Kidney epithelial cell (primary cell): ENCODE measurements at regions not wholly inside any gene's neighbourhood (a gene's known extent, or its start where the extent isn't known, plus 50 kb on each side); places are given as distances from the start of the nearest gene placed in this dataset.
"Not testable (repeated sequence)": the region's sequence is repeated elsewhere in the genome, so short reads cannot be mapped to it uniquely, and the experiment has no call there.

ENCODE experiments used
- DNase-seq: peaks from one replicate; pipeline ENCODE4 v3.0.0-alpha.2; 2010; ENCODE audit warnings: low read depth
- H3K27me3 ChIP-seq: 2 replicates; pipeline ENCODE4 v1.6.0; 2011; ENCODE audit warnings: low read length; ENCODE audit not compliant: control insufficient read depth, insufficient read depth
- H3K36me3 ChIP-seq: 2 replicates; pipeline ENCODE4 v1.5.1; 2011; ENCODE audit warnings: low read length; ENCODE audit not compliant: control insufficient read depth, insufficient read depth
- H3K4me3 ChIP-seq: 2 replicates; pipeline ENCODE4 v1.5.1; 2011; ENCODE audit warnings: low read depth, mild to moderate bottlenecking, control low read depth, low read length
- TF ChIP-seq, protein P1 (sequence below): IDR thresholded peaks from 2 replicates; pipeline ENCODE4 v1.5.1; 2011; ENCODE audit warnings: mild to moderate bottlenecking, moderate library complexity, low read length, control low read depth, inconsistent platforms; ENCODE audit not compliant: insufficient read depth, poor library complexity, severe bottlenecking

DNA sequence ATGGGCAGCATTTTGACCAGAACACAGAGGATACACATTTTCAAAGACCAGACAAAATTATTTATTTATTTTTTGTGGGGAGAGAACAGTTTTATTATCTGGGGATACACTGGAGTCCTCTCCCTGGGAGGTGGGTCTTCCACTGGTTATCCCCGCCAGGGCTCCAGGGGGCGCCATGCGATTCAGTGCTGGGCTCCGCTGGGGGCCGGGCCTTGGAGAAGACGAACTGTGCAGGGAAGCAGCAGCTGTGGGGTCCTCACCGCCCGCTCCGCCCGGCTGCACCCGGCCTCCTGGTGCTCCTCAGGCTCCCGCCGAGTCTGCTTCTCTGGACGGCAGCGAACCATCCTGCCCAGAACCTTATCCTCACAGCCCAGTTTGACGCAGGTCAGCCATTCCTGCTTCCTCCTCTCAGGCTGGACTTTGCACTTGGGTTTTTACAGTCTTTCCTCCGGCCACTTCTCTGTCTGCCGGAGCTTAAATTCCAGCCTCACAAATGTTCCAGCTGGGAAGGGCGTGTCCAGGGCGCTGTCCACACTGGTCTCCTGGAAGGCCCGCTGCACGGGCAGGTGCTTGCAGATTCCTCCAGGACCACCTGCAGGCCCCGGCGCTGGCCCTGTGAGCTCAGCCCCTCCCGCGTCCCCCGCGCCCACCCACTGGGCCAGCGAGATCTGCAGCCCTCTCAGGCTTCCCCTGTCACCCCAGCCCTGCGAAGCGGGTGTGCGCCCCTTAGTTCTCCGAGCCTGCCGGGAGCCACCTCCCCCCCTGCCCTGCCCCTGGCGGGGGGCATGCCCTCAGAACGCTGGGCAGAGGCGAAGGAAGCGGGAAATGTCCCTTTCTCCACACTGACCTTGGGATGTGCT lies 1830.0 kb upstream of the DEFB115 start:
- no peaks in the 10 kb centered on the region for H3K36me3 ChIP-seq

DNA sequence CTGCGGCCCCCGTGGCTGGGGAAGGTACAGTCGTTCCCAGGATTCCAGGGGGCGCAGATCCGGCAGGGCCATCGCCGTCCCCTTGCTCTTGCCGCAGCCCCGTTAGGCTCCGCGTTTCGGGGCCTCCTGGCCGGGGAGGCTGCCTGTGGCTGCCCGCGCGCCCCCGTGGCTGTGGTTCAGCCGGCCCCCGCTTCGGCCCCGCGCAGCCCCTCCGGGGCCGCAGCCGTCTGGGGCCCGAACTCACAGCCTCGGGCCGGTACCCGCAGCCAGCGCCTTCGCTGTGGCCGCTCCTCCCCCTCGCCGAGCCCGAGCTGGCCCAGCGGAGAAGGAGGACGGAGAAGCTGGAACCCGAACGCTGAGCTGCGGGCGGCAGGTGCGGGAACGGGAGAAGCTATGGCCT lies 1826.9 kb upstream of the DEFB115 start:
- Histone ChIP-seq H3K36me3 (no peaks in the 10 kb centered on the region), H3K4me3 (no peak overlapping the region), H3K27me3 (no peaks in the 10 kb centered on the region)
- DNase-seq: no peak
- TF ChIP-seq, protein P1, sequence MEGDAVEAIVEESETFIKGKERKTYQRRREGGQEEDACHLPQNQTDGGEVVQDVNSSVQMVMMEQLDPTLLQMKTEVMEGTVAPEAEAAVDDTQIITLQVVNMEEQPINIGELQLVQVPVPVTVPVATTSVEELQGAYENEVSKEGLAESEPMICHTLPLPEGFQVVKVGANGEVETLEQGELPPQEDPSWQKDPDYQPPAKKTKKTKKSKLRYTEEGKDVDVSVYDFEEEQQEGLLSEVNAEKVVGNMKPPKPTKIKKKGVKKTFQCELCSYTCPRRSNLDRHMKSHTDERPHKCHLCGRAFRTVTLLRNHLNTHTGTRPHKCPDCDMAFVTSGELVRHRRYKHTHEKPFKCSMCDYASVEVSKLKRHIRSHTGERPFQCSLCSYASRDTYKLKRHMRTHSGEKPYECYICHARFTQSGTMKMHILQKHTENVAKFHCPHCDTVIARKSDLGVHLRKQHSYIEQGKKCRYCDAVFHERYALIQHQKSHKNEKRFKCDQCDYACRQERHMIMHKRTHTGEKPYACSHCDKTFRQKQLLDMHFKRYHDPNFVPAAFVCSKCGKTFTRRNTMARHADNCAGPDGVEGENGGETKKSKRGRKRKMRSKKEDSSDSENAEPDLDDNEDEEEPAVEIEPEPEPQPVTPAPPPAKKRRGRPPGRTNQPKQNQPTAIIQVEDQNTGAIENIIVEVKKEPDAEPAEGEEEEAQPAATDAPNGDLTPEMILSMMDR: no peak

More for the DNA sequence above, 1830.0 kb upstream of the DEFB115 start:
- Histone ChIP-seq H3K27me3 (no peaks in the 10 kb centered on the region), H3K4me3 (no peak overlapping the region)
- no peak for DNase-seq
- TF ChIP-seq, protein P1: no peak

DNA sequence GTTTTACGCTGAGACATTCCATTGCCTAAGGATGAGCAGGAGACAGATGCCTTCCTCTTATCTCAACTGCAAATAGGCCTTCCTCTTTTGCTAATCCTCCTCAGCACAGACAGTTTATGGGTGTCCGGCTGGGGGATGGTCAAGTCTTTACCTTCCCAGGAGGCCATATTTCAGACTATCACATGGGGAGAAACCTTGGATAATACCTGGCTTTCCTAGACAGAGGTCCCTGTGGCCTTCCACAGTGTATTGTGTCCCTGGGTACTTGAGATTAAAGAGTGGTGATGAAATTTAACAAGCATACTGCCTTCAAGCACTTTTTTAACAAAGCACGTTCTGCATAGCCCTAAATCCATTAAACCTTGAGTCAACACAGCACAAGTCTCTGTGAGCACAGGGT lies 1816.7 kb upstream of the DEFB115 start:
- not testable (repeated sequence) for H3K4me3 ChIP-seq, DNase-seq, H3K36me3 ChIP-seq, H3K27me3 ChIP-seq

DNA sequence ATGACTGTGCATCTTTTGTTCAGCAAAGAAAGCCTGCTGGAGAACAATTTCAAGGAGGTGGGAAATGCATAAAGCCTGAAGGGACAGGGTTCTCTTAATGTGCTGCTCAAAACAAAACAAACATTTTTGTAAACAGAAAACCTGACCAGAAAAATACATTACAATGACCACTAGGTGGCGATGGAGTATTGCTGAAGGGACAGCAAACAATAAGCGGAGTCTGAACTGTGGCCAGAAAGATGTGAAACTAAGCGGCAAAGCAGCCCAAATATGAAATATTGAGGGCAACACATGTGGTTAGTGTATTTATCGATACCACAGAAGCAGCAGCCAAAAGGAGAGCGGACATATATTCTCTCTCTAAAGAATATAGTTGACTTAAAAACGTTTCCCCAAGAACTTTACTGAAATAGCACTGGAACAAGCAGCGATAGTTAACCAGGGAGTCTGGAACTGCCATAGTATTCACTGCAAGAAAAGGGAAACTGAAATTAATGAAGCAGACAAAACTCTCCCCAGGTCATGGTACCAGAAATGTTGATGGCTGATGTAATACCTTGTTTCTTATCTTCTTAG lies 1814.2 kb upstream of the DEFB115 start:
- TF ChIP-seq, protein P1: peak; percentile 38
- not testable (repeated sequence) for H3K36me3 ChIP-seq, H3K27me3 ChIP-seq, DNase-seq, H3K4me3 ChIP-seq

DNA sequence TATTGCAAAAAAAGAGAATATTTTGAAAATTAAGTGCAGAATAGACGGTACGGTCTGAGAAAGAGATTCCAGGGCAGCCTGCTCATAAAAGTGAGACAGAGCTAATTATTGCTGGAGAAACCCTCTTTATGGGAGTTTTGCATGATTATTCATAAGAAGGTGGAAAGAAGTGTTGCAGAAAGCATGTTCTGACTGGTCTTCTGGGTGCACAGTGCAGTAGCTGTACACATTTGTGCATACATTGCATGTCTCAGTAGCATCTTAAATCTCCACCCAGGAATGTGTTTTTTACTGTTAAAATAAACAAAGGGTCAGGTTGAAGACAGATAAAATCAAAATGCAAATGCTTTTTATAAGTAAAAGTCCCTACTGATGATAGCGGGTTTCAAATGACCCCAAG lies 1813.6 kb upstream of the DEFB115 start:
- no peak for DNase-seq
- TF ChIP-seq, protein P1: no peak
- Histone ChIP-seq H3K27me3 (no peaks in the 10 kb centered on the region), H3K4me3 (no peak overlapping the region), H3K36me3 (no peaks in the 10 kb centered on the region)

DNA sequence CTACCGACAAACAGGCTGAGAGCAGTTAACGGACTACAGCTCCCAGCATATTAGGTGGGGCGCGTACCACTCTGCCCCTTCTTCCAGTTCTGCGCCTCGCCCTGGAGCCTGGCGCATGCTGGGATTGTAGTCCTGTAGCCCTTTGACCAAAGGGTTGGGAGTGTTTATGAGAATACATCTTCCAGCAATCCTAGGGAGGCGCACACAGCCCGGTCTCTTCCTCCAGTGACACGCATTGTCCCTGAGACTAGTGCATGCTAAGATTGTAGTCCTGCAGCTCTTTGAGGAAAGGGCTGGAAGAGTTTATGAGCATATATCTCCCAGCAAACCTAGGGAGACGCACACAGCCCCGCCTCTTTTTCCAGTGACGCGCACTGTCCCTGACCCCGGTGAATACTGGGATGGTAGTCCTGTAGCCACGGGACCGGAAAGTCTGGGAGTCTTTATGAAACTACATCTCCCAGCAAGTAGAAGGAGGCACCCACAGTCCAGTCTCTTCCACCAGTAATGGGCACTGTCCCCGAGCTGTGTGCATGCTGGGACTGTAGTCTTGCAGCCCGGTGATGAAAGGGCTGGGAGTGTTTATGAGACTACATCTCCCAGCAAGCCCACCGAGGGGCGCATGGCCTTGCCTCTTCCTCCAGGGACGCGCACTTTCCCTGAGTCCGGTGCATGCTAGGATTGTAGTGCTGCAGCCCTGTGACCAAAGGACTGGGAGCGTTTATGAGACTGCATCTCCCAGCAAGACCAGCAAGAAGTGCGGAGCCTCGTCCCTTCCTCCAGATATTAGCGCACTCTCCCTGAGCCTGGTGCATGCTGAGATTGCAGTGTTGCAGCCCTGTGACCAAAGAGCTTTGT lies 1812.2 kb upstream of the DEFB115 start:
- not testable (repeated sequence) for H3K36me3 ChIP-seq, H3K27me3 ChIP-seq
- H3K4me3 ChIP-seq: peak overlapping the region; percentile 24
- peak; percentile 18 for DNase-seq

DNA sequence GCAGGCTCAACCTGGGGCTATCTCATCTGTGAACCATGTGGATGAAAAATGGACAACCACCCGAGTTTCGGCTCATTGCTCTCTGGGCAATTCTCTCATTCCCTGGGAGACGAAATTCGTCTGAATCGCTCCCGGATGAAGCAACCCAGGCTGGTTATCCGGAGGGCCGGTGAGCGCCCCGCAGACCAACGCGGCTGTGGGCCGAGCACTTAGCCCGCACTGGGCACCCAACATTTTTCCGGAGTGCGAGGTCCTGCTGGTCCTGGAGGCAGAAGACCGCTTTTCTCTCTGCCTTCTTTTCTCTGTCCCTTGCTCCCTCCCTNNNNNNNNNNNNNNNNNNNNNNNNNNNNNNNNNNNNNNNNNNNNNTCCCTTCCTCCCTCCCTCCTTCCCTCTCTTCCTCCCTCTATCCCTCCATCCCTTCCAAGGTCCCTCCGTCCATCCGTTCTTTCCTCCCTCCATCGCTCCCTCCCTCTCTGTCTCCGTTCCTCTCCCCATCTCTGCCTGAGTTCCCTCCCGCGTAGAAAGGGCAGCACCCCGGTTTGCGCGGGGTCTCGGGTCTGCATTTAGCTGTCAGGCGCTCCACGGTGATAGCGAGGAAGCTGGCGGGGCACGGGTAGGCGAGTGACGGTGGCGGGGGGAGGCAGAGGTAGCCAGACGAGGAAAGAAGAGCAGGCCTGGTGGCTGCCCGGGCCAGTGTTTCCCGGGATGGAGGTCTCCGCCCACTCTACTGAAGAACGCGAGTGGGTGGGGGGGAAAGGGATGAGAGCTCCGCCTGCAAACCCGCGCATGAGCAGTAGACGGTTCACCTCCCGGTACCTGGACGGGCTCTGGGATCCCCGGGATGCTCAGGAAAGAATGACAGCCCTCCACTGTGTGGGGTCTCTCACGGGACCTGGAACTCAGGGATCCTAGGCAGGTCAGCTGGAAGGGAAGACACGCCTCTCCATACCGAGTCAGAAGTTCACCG lies 1809.7 kb upstream of the DEFB115 start:
- H3K36me3 ChIP-seq, DNase-seq, H3K27me3 ChIP-seq, H3K4me3 ChIP-seq: not testable (repeated sequence)
